ENCODE measurements at regions not wholly inside any gene's neighbourhood (a gene's known extent, or its start where the extent isn't known, plus 50 kb on each side); places are given as distances from the start of the nearest gene placed in this dataset.

- TF ChIP-seq GMEB2 (CRISPR knock-in tag; IDR thresholded peaks at IDR 0.05; ENCODE audit: low read depth) = no peak
- TF ChIP-seq KDM1A (CRISPR knock-in tag; IDR thresholded peaks at IDR 0.05) = no peak
- no peak for TF ChIP-seq SMARCE1 (IDR thresholded peaks at IDR 0.05; ENCODE audit: borderline replicate concordance)
- no peak for TF ChIP-seq ZNF512 (CRISPR knock-in tag; IDR thresholded peaks at IDR 0.05)
- no peak for TF ChIP-seq PBX3 (CRISPR knock-in tag; IDR thresholded peaks at IDR 0.05; ENCODE audit: borderline replicate concordance)
- no peak for TF ChIP-seq SCMH1 (CRISPR knock-in tag; IDR thresholded peaks at IDR 0.05; ENCODE audit: borderline replicate concordance)
Observed at GRCh38 chr1:238562341-238562740, 671.6 kb upstream of the ZP4 start (continued).

- CTCF ChIA-PET (ENCODE audit: low intra/inter-chr PET ratio, low total read pairs) = no interaction called here
- intact Hi-C loops (cut with micrococcal nuclease; ENCODE audit: unreplicated experiment) = no loop called here
- in situ Hi-C loops (cut with HindIII; ENCODE audit: extremely low pct_ligation_motif_present, low pct_unique_long_range_greater_than_20kb) = no loop called here
- Histone ChIP-seq H2AFZ (ENCODE audit: low read length) (no peak overlapping the region), H3K9me3 (ENCODE audit: low read length) (peaks cover 92% of the 10 kb centered on the region), H3K4me1 (ENCODE audit: insufficient read depth, low read length) (no peaks in the 10 kb centered on the region), H4K20me1 (ENCODE audit: insufficient read depth, low read length) (no peaks in the 10 kb centered on the region), H3K27me3 (ENCODE audit: control insufficient read depth in 1 of 2, insufficient read depth in 2 of 2, low read length in 2 of 2) (no peaks in the 10 kb centered on the region), H3K9ac (ENCODE audit: insufficient read depth, low read depth, low read length) (no peak overlapping the region), H3K27ac (ENCODE audit: extremely low read length, insufficient read depth, low read length) (no peak overlapping the region), H3K79me2 (ENCODE audit: insufficient read depth, low read length) (no peaks in the 10 kb centered on the region), H3K4me3 (replicated peaks in 1 of 3; ENCODE audit: insufficient read depth in 1 of 3, low read depth in 2 of 3, low read length in 3 of 3) (no peak overlapping the region), H3K36me3 (replicated peaks in 1 of 2; ENCODE audit: control insufficient read depth in 1 of 2, insufficient read depth in 2 of 2, low read length in 2 of 2) (no peaks in the 10 kb centered on the region), H3K4me2 (ENCODE audit: low read depth, low read length) (no peak overlapping the region)
- POLR2A ChIA-PET = no interaction called here
- ATAC-seq = no peak
- BruUV-seq (replicated peaks) = no TSS peak
- FAIRE-seq = no peak
- 13% methylated on average over 2 of the region's 2 CpGs for WGBS (ENCODE audit: low lambda C conversion rate)
- no peak for DNase-seq (ENCODE audit: low spot score)
- TF ChIP-seq MLLT10 (CRISPR knock-in tag; IDR thresholded peaks at IDR 0.05) = no peak
- TF ChIP-seq TCF12 (IDR thresholded peaks at IDR 0.05) = no peak
- TF ChIP-seq TCF12 (CRISPR knock-in tag; IDR thresholded peaks at IDR 0.05) = no peak
- TF ChIP-seq RBAK (CRISPR knock-in tag; IDR thresholded peaks at IDR 0.05) = no peak
- TF ChIP-seq NFKBIZ (CRISPR knock-in tag; IDR thresholded peaks at IDR 0.05) = no peak
- TF ChIP-seq SMC3 (IDR thresholded peaks at IDR 0.05; ENCODE audit: low read length) = no peak
- no peak for TF ChIP-seq MBD4 (IDR thresholded peaks at IDR 0.05; ENCODE audit: borderline replicate concordance, low read length)
- TF ChIP-seq ZMYM2 (CRISPR knock-in tag; IDR thresholded peaks at IDR 0.05) = no peak
- no peak for TF ChIP-seq JDP2 (CRISPR knock-in tag; IDR thresholded peaks at IDR 0.05; ENCODE audit: borderline replicate concordance)
- no peak for TF ChIP-seq HMGXB3 (CRISPR knock-in tag; IDR thresholded peaks at IDR 0.05; ENCODE audit: borderline replicate concordance)
- TF ChIP-seq ZNF432 (CRISPR knock-in tag; IDR thresholded peaks at IDR 0.05; ENCODE audit: borderline replicate concordance) = no peak
- TF ChIP-seq BCL6 (CRISPR knock-in tag; IDR thresholded peaks at IDR 0.05) = no peak
Observed at GRCh38 chr1:238558746-238559145, 668.0 kb upstream of the ZP4 start.
